Right lobe of liver (tissue), 6 donors: ENCODE measurements at regions not wholly inside any gene's neighbourhood (a gene's known extent, or its start where the extent isn't known, plus 50 kb on each side); places are given as distances from the start of the nearest gene placed in this dataset.

Experiments
- ATAC-seq, 4 donors: fragments of 200-7000 bp; cut with Tn5 transposase; one replicate each; pipeline ENCODE4 v1.9.1; 2020; ENCODE audit warnings: mild to moderate bottlenecking in 4 of 4, moderate library complexity in 4 of 4
- DNase-seq, 3 donors: peaks; one replicate each; pipeline ENCODE4 v3.0.0-alpha.2; 2020
- H3K27ac ChIP-seq, 3 donors: fragments of 200-600 bp; one replicate each; pipeline ENCODE4 v1.8.0; 2022
- H3K27me3 ChIP-seq, 2 donors: fragments of 200-600 bp; one replicate each; pipeline ENCODE4 v1.8.0; 2022
- H3K36me3 ChIP-seq, 4 donors: fragments of 200-600 bp; sonication (generic) in 1 of 4; one replicate each; pipeline versions ENCODE4 v1.5.1 to v1.8.0; 2017 to 2022; ENCODE audit warnings: control low read depth in 1 of 4
- H3K4me1 ChIP-seq, 4 donors: fragments of 200-600 bp; sonication (generic) in 1 of 4; one replicate each; pipeline versions ENCODE4 v1.5.1 to v1.8.0; 2017 to 2022; ENCODE audit warnings: control low read depth in 1 of 4
- H3K4me3 ChIP-seq, 3 donors: fragments of 200-600 bp; one replicate each; pipeline ENCODE4 v1.8.0; 2022
- H3K9me3 ChIP-seq, 4 donors: fragments of 200-600 bp; sonication (generic) in 1 of 4; one replicate each; pipeline versions ENCODE4 v1.5.1 to v1.8.0; 2017 to 2022; ENCODE audit warnings: control low read depth in 1 of 4
- CTCF ChIP-seq, 4 donors: fragments of 200-600 bp in 3 of 4; fragments of 450-650 bp in 1 of 4; IDR thresholded peaks; one replicate each; pipeline versions ENCODE4 v1.5.1 to v1.8.0; 2016 to 2022; ENCODE audit warnings: antibody characterized with exemption in 4 of 4, mild to moderate bottlenecking in 2 of 4
- POLR2A ChIP-seq: fragments of 450-650 bp; IDR thresholded peaks from one replicate; pipeline ENCODE4 v1.6.1; 2017; ENCODE audit warnings: antibody characterized with exemption, mild to moderate bottlenecking
- WGBS: methylation state at CpG from one replicate; pipeline ENCODE4 v1.1.6; 2018; ENCODE audit warnings: low coverage, low lambda C conversion rate; ENCODE audit not compliant: insufficient coverage; ENCODE audit errors: missing lambda C conversion rate; 5-methylcytosine and 5-hydroxymethylcytosine counted together
- intact Hi-C, 2 donors: fragments of 100-400 bp; cut with DNase I; formaldehyde crosslinking; loops; one replicate each; pipeline versions ENCODE4 v1.11.2 to v1.14.1; 2022
- donor health status: DM: no; HTN: yes; CAD: no.
- donor health status: DM: no; HTN: no; CAD: no.
- donor health status: DM: no; HTN: no; CAD: no.
- donor health status: DM: no; HTN: yes; CAD: no.
- donor health status: DM: no; HTN: yes; CAD: no.

DNA sequence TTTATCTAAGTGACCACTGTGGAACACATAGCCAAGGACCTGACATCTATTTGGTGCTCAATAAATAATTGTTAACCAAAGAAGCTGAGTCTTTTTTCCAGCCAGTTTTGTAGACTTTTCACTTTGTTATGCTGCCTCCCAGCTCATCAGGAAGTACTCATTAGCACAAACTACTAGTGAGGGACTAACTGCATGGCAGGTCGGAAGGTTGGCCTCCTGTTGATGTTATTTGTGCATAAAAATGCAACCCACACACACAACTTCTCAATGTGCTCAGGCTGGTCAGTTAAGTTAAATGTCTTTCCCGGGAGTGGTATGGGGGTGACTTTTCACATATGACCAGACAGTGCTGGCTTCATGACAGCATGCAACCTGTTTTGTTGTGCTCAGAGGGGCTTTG, 263.0 kb upstream of the TOPAZ1 start:
- Histone ChIP-seq H3K27me3 (no peaks in the 10 kb centered on the region), H3K36me3 (no peaks in the 10 kb centered on the region), H3K9me3 (peaks cover 0 to 3% (median 0%) of the 10 kb centered on the region in 4 donors), H3K27ac (no peak overlapping the region), H3K4me3 (no peak overlapping the region), H3K4me1 (no peaks in the 10 kb centered on the region)
- TF ChIP-seq POLR2A (no peak), CTCF (IDR thresholded peaks at IDR 0.05) (no peak)
- no peak for DNase-seq
- WGBS: 19% methylated on average over 2 of the region's 2 CpGs
- intact Hi-C loops: no loop called here
- no peak for ATAC-seq

GRCh38 chr3:43979645-43980044, 262.0 kb upstream of the TOPAZ1 start:
- ATAC-seq (no peak), DNase-seq (no peak)
- WGBS: 79% methylated on average over 3 of the region's 3 CpGs
- Histone ChIP-seq H3K27ac (no peak overlapping the region), H3K27me3 (no peaks in the 10 kb centered on the region), H3K9me3 (peaks cover 0 to 3% (median 0%) of the 10 kb centered on the region in 4 donors), H3K4me3 (no peak overlapping the region), H3K4me1 (no peaks in the 10 kb centered on the region), H3K36me3 (no peaks in the 10 kb centered on the region)
- TF ChIP-seq CTCF (IDR thresholded peaks at IDR 0.05) (no peak), POLR2A (no peak)
- intact Hi-C loops: no loop called here

GRCh38 chr3:43994657-43995546, 246.8 kb upstream of the TOPAZ1 start:
- no peaks in the 10 kb centered on the region for H3K9me3 ChIP-seq
- peak in 3 of 4 donors; percentile 12 to 34 (median 26) for ATAC-seq
- H3K4me1 ChIP-seq: peaks cover 0 to 40% (median 0%) of the 10 kb centered on the region in 4 donors
- H3K27ac ChIP-seq: no peak overlapping the region
- H3K4me3 ChIP-seq: no peak overlapping the region
- TF ChIP-seq POLR2A: no peak
- no peak for TF ChIP-seq CTCF (IDR thresholded peaks at IDR 0.05)
- no peak for DNase-seq
- 7% methylated on average over 10 of the region's 73 CpGs for WGBS
- intact Hi-C loops: no loop called here
- H3K36me3 ChIP-seq: no peaks in the 10 kb centered on the region
- H3K27me3 ChIP-seq: peaks cover 25 to 53% of the 10 kb centered on the region in 2 donors

DNA sequence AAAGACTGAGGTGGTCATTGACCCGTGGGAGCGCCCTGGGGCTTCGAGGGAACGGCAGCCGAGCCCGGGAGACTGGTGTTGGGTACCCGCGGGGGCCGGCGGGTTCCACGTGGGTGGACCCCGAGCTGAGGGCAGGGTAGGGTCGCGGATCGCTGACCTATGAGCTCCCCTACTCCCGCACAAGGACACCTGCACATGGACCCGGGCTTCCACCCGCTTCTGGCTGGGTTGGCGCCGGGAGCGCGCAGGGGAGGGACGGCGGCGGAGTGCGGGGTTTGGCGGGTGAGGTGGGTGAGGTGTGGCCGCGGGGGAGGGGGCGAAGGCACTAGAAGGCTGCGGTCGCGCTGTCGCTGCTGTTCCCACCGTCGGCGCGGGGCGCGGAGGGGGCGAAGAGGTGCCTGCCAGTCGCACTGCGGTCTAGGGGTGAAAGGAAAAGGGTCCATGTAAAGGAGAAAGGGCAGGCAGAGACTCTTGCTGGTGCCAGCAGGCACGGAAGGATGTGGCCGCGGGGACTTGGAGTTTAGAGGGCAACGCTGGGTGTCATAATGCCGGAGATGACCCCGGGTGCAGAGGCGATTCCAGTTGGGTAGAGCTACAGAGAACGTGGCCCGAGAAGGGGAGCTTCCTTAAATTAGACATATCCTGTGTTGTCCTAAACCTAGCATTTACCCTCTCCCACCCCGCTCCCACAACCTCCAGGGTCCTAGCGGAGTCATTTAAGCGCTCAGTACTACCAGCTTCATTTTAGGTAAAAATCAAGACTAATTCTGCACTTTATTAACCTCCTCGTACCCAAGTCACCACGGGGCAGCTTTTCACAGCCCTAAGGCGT, 245.9 kb upstream of the TOPAZ1 start:
- no peak for TF ChIP-seq POLR2A
- TF ChIP-seq CTCF (IDR thresholded peaks at IDR 0.05): no peak
- ATAC-seq (peak in 1 of 4 donors; percentile 9), DNase-seq (no peak)
- WGBS: 2% methylated on average over 46 of the region's 58 CpGs
- Histone ChIP-seq H3K36me3 (no peaks in the 10 kb centered on the region), H3K27ac (no peak overlapping the region), H3K4me1 (peaks cover 0 to 40% (median 0%) of the 10 kb centered on the region in 4 donors), H3K4me3 (peak overlapping the region in 1 of 3 donors; percentile 19), H3K9me3 (no peaks in the 10 kb centered on the region), H3K27me3 (peaks cover 28 to 54% of the 10 kb centered on the region in 2 donors)
- intact Hi-C loops: no loop called here
